GM23338 (cell line): ENCODE measurements at regions not wholly inside any gene's neighbourhood (a gene's known extent, or its start where the extent isn't known, plus 50 kb on each side); places are given as distances from the start of the nearest gene placed in this dataset.

Experiments used
- CTCF ChIP-seq, 2 experiments: fragments of 200-600 bp in 1 of 2; sonication (generic) in 1 of 2; conservative IDR thresholded peaks; 2 replicates each; pipeline versions ENCODE4 v1.5.1 to v1.6.1; 2016 to 2017; ENCODE audit warnings: antibody characterized with exemption in 2 of 2, low read depth in 2 of 2, mild to moderate bottlenecking in 2 of 2, moderate library complexity in 1 of 2
- ETS1 ChIP-seq: IDR thresholded peaks from 2 replicates; pipeline ENCODE4 v1.6.1; 2016; ENCODE audit warnings: antibody characterized with exemption
- EZH2 ChIP-seq: fragments of 200-600 bp; sonication (generic); IDR thresholded peaks from one replicate; pipeline ENCODE4 v1.8.0; 2017; ENCODE audit warnings: antibody characterized with exemption, mild to moderate bottlenecking, low read depth; ENCODE audit not compliant: unreplicated experiment
- JUNB ChIP-seq: IDR thresholded peaks from one replicate; pipeline ENCODE4 v1.6.1; 2016; ENCODE audit warnings: antibody characterized with exemption; ENCODE audit not compliant: unreplicated experiment
- POLR2AphosphoS5 ChIP-seq: IDR thresholded peaks from 2 replicates; pipeline ENCODE4 v1.6.1; 2016; ENCODE audit warnings: antibody characterized with exemption, low read depth
- REST ChIP-seq: IDR thresholded peaks from one replicate; pipeline ENCODE4 v1.6.1; 2018; ENCODE audit warnings: antibody characterized with exemption; ENCODE audit not compliant: unreplicated experiment
- ZNF114 ChIP-seq: fragments of 250-450 bp; sonication (Bioruptor Pico); IDR thresholded peaks from 2 replicates; pipeline ENCODE4 v1.5.0; 2020; ENCODE audit warnings: mild to moderate bottlenecking, moderate library complexity
- ZNF331 ChIP-seq: fragments of 250-450 bp; sonication (Bioruptor Pico); IDR thresholded peaks from 2 replicates; pipeline ENCODE4 v1.5.0; 2020; ENCODE audit warnings: low read depth, mild to moderate bottlenecking, moderate library complexity

- TF ChIP-seq JUNB: no peak
- TF ChIP-seq EZH2: no peak
- TF ChIP-seq ZNF114: no peak
- no peak for TF ChIP-seq CTCF (conservative IDR thresholded peaks at IDR 0.05; ENCODE audit: low read depth in 2 of 2)
- no peak for TF ChIP-seq ETS1
- TF ChIP-seq REST: no peak
- no peak for TF ChIP-seq POLR2AphosphoS5
- TF ChIP-seq ZNF331 (CRISPR knock-in tag): no peak
Observed at GRCh38 chr2:198639580-198639979, 818.2 kb downstream of the SATB2 start.
